ENCODE measurements at regions not wholly inside any gene's neighbourhood (a gene's known extent, or its start where the extent isn't known, plus 50 kb on each side); places are given as distances from the start of the nearest gene placed in this dataset.

DNA sequence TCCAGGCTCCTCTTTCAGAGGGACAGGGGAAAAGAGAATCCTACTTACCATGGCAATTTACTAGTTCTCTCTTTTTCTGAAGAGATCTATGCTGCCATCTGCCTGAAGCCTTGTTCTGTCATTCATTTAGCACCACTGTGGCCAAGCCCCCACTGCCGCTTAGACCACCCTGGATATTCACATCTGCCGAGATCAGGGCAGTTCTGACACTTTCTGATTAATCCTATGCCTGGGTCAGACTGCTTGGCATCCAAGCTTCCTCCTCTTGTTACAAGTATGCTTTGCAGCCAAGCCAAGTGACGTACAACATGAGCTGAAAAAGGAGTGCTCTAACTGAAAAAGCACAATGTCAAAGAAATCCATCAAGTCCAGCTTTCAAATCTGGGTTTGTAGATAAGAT, 332.6 kb downstream of the SUCLG1 start:
- TF ChIP-seq CTCF (conservative IDR thresholded peaks at IDR 0.05 in 1 of 2, IDR thresholded peaks at IDR 0.05 in 1 of 2; ENCODE audit: low read depth in 1 of 2, low read length in 2 of 2) (no peak), EZH2 (IDR thresholded peaks at IDR 0.05; ENCODE audit: low read length, missing control alignments) (no peak)

Data from fibroblast of lung (primary cell).